ENCODE measurements at regions not wholly inside any gene's neighbourhood (a gene's known extent, or its start where the extent isn't known, plus 50 kb on each side); places are given as distances from the start of the nearest gene placed in this dataset.

DNA sequence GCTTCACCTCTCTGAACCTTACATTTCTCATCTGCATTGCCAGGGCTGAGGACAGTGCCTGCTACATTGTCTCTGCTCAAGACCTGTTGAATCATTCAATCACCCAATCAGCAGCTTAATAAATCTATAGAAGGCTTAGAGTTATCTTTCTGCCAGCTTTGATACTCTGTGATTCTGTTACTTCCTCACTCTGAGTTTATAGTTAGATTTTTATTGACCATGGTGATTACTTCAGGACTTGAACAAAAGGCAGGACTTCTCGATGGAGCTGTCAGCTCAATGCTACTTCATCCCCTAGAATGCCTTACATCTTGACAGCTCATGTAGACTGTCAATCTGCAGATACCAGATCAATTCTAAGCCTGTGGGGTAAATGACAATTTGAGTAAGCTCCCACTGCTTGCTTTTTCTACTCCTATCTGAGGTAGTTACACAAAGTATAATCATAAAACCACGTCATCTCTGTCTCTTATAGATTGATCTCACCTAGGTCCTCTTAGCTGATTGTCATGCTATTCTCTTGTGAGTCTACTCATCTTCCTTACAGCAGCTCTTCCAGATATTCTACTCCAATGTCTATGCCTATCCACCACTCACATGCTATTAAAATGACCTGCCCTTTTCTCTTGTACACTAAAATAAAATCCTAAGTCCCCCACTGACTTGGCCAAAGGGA lies 318.3 kb upstream of the CA10 start:
- Histone ChIP-seq H3K27ac (ENCODE audit: low read depth, low read length) (no peak overlapping the region), H3K27me3 (ENCODE audit: control insufficient read depth, low read length) (no peaks in the 10 kb centered on the region), H4K20me1 (ENCODE audit: control insufficient read depth, insufficient read depth, low read depth, low read length) (no peaks in the 10 kb centered on the region), H3K36me3 (ENCODE audit: control insufficient read depth, low read length) (no peaks in the 10 kb centered on the region), H3K9me2 (replicated peaks; ENCODE audit: control insufficient read depth, low read length) (no peaks in the 10 kb centered on the region; the same call in 1 of the 2 replicates), H3K9me3 (ENCODE audit: control insufficient read depth, insufficient read depth, low read length) (no peaks in the 10 kb centered on the region), H3K4me3 (ENCODE audit: low read length) (no peak overlapping the region), H3K4me2 (ENCODE audit: low read length) (no peak overlapping the region), H3K79me2 (ENCODE audit: control insufficient read depth, low read length) (no peaks in the 10 kb centered on the region), H3K4me1 (ENCODE audit: control insufficient read depth, low read length) (no peaks in the 10 kb centered on the region), H3F3A (ENCODE audit: control insufficient read depth, insufficient read depth) (no peaks in the 10 kb centered on the region)
- TF ChIP-seq, protein P1, sequence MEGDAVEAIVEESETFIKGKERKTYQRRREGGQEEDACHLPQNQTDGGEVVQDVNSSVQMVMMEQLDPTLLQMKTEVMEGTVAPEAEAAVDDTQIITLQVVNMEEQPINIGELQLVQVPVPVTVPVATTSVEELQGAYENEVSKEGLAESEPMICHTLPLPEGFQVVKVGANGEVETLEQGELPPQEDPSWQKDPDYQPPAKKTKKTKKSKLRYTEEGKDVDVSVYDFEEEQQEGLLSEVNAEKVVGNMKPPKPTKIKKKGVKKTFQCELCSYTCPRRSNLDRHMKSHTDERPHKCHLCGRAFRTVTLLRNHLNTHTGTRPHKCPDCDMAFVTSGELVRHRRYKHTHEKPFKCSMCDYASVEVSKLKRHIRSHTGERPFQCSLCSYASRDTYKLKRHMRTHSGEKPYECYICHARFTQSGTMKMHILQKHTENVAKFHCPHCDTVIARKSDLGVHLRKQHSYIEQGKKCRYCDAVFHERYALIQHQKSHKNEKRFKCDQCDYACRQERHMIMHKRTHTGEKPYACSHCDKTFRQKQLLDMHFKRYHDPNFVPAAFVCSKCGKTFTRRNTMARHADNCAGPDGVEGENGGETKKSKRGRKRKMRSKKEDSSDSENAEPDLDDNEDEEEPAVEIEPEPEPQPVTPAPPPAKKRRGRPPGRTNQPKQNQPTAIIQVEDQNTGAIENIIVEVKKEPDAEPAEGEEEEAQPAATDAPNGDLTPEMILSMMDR (IDR thresholded peaks at IDR 0.05; ENCODE audit: low read depth, low read length, poor library complexity, severe bottlenecking), result no peak
- no peak for TF ChIP-seq EZH2phosphoT487 (IDR thresholded peaks at IDR 0.05; ENCODE audit: borderline replicate concordance, low read length)

DNA sequence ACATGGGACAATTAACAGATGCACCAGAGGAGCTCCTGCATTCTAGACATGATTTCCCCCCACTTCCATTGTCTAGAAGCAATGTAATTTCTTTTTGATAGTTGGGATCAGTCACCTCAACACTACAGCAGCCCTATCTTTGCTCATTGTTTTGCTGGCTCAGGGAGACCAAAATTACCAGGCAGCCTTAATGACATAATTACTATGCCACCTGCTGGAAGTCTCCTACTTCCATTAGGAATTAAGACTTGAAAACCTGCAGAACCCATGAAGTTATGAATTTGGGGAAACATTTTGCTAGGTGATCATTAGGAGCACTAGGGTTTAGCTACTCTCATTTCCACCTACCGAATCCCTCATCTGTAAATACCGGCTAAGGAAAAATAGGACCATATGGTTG lies 312.0 kb upstream of the CA10 start:
- no peaks in the 10 kb centered on the region; the same call in 1 of the 2 replicates for H3K9me2 ChIP-seq (replicated peaks; ENCODE audit: control insufficient read depth, low read length)

DNA sequence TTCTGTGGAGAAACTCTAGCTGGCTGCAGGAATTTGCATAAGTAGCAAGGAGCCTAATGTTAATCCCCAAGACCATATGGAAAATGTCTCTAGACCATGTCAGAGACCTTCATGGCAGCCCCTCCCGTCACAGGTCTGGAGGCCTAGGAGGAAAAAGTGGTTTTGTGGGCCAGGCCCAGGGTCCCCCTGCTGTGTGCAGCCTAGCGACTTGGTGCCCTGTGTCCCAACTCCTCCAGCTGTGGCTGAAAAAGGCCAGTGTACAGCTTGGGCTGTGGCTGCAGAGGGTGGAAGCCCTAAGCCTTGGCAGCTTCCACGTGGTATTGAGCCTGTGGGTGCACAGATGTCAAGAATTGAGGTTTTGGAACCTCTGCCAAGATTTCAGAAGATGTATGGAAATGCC lies 306.9 kb upstream of the CA10 start:
- H3K9me2 ChIP-seq (replicated peaks; ENCODE audit: control insufficient read depth, low read length), result no peaks in the 10 kb centered on the region
- H3K27me3 ChIP-seq (ENCODE audit: control insufficient read depth, low read length), result no peaks in the 10 kb centered on the region
- no peaks in the 10 kb centered on the region for H3K4me1 ChIP-seq (ENCODE audit: control insufficient read depth, low read length)
- H4K20me1 ChIP-seq (ENCODE audit: control insufficient read depth, insufficient read depth, low read depth, low read length), result no peaks in the 10 kb centered on the region
- H3K4me2 ChIP-seq (ENCODE audit: low read length), result no peak overlapping the region
- H3K9me3 ChIP-seq (ENCODE audit: control insufficient read depth, insufficient read depth, low read length), result no peaks in the 10 kb centered on the region
- no peaks in the 10 kb centered on the region for H3F3A ChIP-seq (ENCODE audit: control insufficient read depth, insufficient read depth)
- no peak overlapping the region for H3K27ac ChIP-seq (ENCODE audit: low read depth, low read length)
- no peaks in the 10 kb centered on the region for H3K36me3 ChIP-seq (ENCODE audit: control insufficient read depth, low read length)
- H3K79me2 ChIP-seq (ENCODE audit: control insufficient read depth, low read length), result no peaks in the 10 kb centered on the region
- TF ChIP-seq, protein P1 (IDR thresholded peaks at IDR 0.05; ENCODE audit: low read depth, low read length, poor library complexity, severe bottlenecking), result no peak
- TF ChIP-seq EZH2phosphoT487 (IDR thresholded peaks at IDR 0.05; ENCODE audit: borderline replicate concordance, low read length), result no peak
- H3K4me3 ChIP-seq (ENCODE audit: low read length), result no peak overlapping the region

More for the DNA sequence above, 312.0 kb upstream of the CA10 start:
- Histone ChIP-seq H3K36me3 (ENCODE audit: control insufficient read depth, low read length) (no peaks in the 10 kb centered on the region), H3K4me3 (ENCODE audit: low read length) (no peak overlapping the region), H3K9me3 (ENCODE audit: control insufficient read depth, insufficient read depth, low read length) (no peaks in the 10 kb centered on the region), H3K4me2 (ENCODE audit: low read length) (no peak overlapping the region), H3K27me3 (ENCODE audit: control insufficient read depth, low read length) (no peaks in the 10 kb centered on the region), H3F3A (ENCODE audit: control insufficient read depth, insufficient read depth) (no peaks in the 10 kb centered on the region), H3K4me1 (ENCODE audit: control insufficient read depth, low read length) (no peaks in the 10 kb centered on the region), H4K20me1 (ENCODE audit: control insufficient read depth, insufficient read depth, low read depth, low read length) (no peaks in the 10 kb centered on the region), H3K79me2 (ENCODE audit: control insufficient read depth, low read length) (no peaks in the 10 kb centered on the region), H3K27ac (ENCODE audit: low read depth, low read length) (no peak overlapping the region)
- no peak for TF ChIP-seq EZH2phosphoT487 (IDR thresholded peaks at IDR 0.05; ENCODE audit: borderline replicate concordance, low read length)
- TF ChIP-seq, protein P1 (IDR thresholded peaks at IDR 0.05; ENCODE audit: low read depth, low read length, poor library complexity, severe bottlenecking), result no peak
